MM.1S (cell line): ENCODE measurements at regions not wholly inside any gene's neighbourhood (a gene's known extent, or its start where the extent isn't known, plus 50 kb on each side); places are given as distances from the start of the nearest gene placed in this dataset.

Experiments used
- EZH2 ChIP-seq: fragments of 300-600 bp; sonication (generic); optimal IDR thresholded peaks from 2 replicates; pipeline ENCODE3; 2017; ENCODE audit warnings: low read depth, mild to moderate bottlenecking, antibody characterized with exemption, low read length, mixed read lengths
- TF ChIP-seq, protein P1 (sequence below): fragments of 300-600 bp; sonication (generic); IDR thresholded peaks from 2 replicates; pipeline ENCODE4 v1.5.1; 2016; ENCODE audit warnings: antibody characterized with exemption, low read length, mixed read lengths

DNA sequence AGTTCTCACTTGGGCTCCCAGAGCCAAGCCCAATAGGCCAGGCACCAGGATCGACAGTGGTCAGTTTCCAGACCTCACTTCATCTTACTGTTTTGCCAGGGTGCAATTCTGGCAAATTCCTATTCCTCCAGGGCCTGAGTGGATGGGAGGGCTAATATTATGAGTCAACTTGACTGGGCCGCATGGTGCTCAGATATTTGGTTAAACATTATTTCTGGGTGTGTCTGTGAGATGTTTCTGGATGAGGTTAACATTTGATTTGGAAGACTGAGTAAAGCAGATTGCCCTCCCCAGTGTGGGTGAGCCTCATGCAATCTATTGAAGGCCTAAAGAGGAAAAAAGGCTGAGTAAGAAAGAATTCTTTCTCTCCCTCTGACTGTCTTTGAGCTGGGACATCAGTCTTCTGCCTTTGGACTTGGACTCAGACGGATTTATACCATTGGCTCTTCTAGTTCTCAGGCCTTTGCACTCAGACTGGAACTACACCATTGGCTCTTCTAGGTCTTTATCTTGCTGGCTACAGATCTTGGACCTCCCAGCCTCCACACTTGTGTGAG lies 132.9 kb upstream of the ZBED5 start:
- TF ChIP-seq, protein P1, sequence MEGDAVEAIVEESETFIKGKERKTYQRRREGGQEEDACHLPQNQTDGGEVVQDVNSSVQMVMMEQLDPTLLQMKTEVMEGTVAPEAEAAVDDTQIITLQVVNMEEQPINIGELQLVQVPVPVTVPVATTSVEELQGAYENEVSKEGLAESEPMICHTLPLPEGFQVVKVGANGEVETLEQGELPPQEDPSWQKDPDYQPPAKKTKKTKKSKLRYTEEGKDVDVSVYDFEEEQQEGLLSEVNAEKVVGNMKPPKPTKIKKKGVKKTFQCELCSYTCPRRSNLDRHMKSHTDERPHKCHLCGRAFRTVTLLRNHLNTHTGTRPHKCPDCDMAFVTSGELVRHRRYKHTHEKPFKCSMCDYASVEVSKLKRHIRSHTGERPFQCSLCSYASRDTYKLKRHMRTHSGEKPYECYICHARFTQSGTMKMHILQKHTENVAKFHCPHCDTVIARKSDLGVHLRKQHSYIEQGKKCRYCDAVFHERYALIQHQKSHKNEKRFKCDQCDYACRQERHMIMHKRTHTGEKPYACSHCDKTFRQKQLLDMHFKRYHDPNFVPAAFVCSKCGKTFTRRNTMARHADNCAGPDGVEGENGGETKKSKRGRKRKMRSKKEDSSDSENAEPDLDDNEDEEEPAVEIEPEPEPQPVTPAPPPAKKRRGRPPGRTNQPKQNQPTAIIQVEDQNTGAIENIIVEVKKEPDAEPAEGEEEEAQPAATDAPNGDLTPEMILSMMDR = no peak
- TF ChIP-seq EZH2 = no peak
